ENCODE measurements at regions not wholly inside any gene's neighbourhood (a gene's known extent, or its start where the extent isn't known, plus 50 kb on each side); places are given as distances from the start of the nearest gene placed in this dataset.

DNA sequence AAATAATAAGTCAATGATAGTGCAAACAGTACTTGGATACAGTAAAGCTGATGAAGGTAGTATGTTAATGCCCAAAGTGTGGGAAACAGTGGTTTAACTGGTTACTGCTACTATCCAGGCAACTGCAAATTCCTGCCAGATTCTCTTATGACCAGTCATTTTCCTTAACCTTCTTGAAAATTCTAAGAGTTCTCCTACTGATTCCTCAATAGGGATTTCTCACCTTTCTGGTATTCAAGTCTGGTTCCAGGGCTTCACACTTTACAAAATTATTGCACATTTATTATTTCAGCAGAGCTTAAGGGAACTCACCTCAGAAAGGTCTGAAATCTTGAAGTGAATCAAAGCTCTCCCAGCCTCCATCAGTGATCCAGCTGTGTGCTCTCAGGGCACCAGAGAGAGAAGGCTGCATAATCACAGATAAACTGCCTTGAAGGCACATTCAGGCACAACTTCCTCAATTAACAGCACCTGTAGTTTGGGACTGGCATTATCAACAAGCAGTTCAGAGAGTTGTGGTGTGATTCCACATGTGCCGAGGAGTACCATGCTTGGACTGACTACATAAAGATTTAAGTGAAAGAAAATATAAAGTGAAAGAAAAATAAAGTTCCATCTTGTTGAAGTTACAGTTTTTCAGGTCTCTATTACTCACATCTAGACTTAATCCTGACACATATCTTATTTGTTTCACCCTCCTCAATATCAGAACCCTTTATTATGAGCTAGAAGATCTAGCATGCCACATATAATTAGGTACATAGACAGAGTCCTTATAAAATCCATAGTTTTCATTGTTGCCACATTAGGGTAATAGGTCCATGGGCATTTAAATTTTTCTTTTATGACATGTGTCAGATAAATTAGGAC is 59.5 kb upstream of the TIPARP start:
- no peak overlapping the region for H3K4me3 ChIP-seq (ENCODE audit: low read length)
- H3K9ac ChIP-seq (ENCODE audit: low read length), result no peak overlapping the region
- CTCF ChIA-PET, result no interaction called here
- no peaks in the 10 kb centered on the region for H3K79me2 ChIP-seq (ENCODE audit: low read length)
- no peak overlapping the region for H2AFZ ChIP-seq (ENCODE audit: low read length)
- intact Hi-C loops (cut with micrococcal nuclease), result no loop called here
- no peak for ATAC-seq
- H3K4me2 ChIP-seq (ENCODE audit: low read length), result no peak overlapping the region
- no peaks in the 10 kb centered on the region for H4K20me1 ChIP-seq (ENCODE audit: low read length)
- DNase-seq, result peak; percentile 34
- TF ChIP-seq EZH2 (IDR thresholded peaks at IDR 0.05; ENCODE audit: low read length, unreplicated experiment) (no peak), EZH2phosphoT487 (IDR thresholded peaks at IDR 0.05; ENCODE audit: borderline replicate concordance, low read length) (no peak)
- TF ChIP-seq, protein P1, sequence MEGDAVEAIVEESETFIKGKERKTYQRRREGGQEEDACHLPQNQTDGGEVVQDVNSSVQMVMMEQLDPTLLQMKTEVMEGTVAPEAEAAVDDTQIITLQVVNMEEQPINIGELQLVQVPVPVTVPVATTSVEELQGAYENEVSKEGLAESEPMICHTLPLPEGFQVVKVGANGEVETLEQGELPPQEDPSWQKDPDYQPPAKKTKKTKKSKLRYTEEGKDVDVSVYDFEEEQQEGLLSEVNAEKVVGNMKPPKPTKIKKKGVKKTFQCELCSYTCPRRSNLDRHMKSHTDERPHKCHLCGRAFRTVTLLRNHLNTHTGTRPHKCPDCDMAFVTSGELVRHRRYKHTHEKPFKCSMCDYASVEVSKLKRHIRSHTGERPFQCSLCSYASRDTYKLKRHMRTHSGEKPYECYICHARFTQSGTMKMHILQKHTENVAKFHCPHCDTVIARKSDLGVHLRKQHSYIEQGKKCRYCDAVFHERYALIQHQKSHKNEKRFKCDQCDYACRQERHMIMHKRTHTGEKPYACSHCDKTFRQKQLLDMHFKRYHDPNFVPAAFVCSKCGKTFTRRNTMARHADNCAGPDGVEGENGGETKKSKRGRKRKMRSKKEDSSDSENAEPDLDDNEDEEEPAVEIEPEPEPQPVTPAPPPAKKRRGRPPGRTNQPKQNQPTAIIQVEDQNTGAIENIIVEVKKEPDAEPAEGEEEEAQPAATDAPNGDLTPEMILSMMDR (conservative IDR thresholded peaks at IDR 0.05; ENCODE audit: low read depth, low read length), result no peak
- no peaks in the 10 kb centered on the region for H3K27me3 ChIP-seq (ENCODE audit: low read length)
- BruUV-seq (replicated peaks), result no TSS peak
- H3K9me3 ChIP-seq (ENCODE audit: low read length), result no peaks in the 10 kb centered on the region
- no peaks in the 10 kb centered on the region for H3K36me3 ChIP-seq (ENCODE audit: low read depth, low read length)
- H3K4me1 ChIP-seq (ENCODE audit: insufficient read depth, low read length), result peaks cover 9% of the 10 kb centered on the region
- POLR2A ChIA-PET (ENCODE audit: unreplicated experiment), result interaction anchor here (0.6 kb wide), 1 partner anchor 468 kb away, joined by 3 read pairs; no protein-coding TSS in a partner anchor
- no peaks in the 10 kb centered on the region for H3K9me2 ChIP-seq (replicated peaks; ENCODE audit: low read length)
- H3K27ac ChIP-seq (ENCODE audit: low read length), result no peak overlapping the region
- H3F3A ChIP-seq (ENCODE audit: low read length, unreplicated experiment), result no peaks in the 10 kb centered on the region

DNA sequence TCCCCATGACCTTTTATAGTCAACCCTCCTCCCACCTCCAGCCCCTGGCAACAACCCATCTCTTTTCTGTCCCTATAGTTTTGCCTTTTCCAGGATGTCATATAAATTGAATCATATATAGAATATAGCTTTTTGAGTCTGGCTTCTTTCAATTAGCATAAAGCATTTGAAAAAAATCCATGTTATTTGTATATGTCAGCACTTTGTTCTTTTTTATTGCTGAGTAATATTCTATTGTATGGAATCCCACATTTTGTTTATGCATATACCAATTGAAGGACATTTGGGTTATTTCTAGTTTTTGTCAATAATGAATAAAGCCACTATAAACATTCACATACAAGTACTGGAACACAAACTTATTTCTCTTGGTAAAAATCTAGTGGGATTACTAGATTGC is 58.0 kb upstream of the SSR3 start:
- Histone ChIP-seq H3K9me3 (ENCODE audit: low read length) (no peaks in the 10 kb centered on the region), H3K4me2 (ENCODE audit: low read length) (no peak overlapping the region), H3K27me3 (ENCODE audit: low read length) (no peaks in the 10 kb centered on the region), H3K36me3 (ENCODE audit: low read depth, low read length) (no peaks in the 10 kb centered on the region), H3K9ac (ENCODE audit: low read length) (no peak overlapping the region), H3K4me1 (ENCODE audit: insufficient read depth, low read length) (peaks cover 9% of the 10 kb centered on the region), H3K4me3 (ENCODE audit: low read length) (no peak overlapping the region), H3F3A (ENCODE audit: low read length, unreplicated experiment) (no peaks in the 10 kb centered on the region), H3K9me2 (replicated peaks; ENCODE audit: low read length) (no peaks in the 10 kb centered on the region), H3K27ac (ENCODE audit: low read length) (no peak overlapping the region), H2AFZ (ENCODE audit: low read length) (no peak overlapping the region), H3K79me2 (ENCODE audit: low read length) (no peaks in the 10 kb centered on the region), H4K20me1 (ENCODE audit: low read length) (no peaks in the 10 kb centered on the region)
- ATAC-seq, result no peak
- POLR2A ChIA-PET (ENCODE audit: unreplicated experiment), result no interaction called here
- TF ChIP-seq, protein P1 (conservative IDR thresholded peaks at IDR 0.05; ENCODE audit: low read depth, low read length), result no peak
- TF ChIP-seq EZH2 (IDR thresholded peaks at IDR 0.05; ENCODE audit: low read length, unreplicated experiment), result no peak
- DNase-seq, result no peak
- BruUV-seq (replicated peaks), result no TSS peak
- CTCF ChIA-PET, result no interaction called here
- intact Hi-C loops (cut with micrococcal nuclease), result no loop called here

DNA sequence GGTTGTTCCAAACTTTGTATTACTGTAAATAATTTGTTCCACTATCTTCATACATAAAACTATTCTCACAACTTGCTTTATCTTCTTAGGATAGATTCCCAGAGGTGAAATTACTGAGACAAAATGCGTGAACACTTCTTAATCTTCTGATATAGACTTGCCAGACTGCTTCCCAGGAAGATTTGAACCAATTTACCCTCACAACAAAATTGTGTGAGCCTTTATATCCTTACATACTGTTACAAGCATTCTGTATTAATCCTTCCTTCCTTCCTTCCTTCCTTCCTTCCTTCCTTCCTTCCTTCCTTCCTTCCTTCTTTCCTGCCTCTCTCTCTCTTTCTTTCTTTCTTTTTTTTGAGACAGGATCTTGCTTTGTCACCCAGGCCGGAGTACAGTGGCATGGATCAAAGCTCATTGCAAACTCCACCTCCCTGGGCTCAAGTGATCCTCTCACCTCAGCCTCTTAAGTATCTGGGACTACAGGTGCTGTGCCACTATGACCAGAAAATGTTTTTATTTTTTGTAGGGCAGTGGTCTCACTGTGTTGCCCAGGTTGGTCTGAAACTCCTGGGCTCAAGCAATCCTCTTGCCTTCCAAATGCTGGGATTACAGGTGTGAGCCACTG is 57.1 kb upstream of the SSR3 start:
- Histone ChIP-seq H3K79me2 (ENCODE audit: low read length) (no peaks in the 10 kb centered on the region), H3K36me3 (ENCODE audit: low read depth, low read length) (no peaks in the 10 kb centered on the region), H3K9me2 (replicated peaks; ENCODE audit: low read length) (no peaks in the 10 kb centered on the region), H3K9me3 (ENCODE audit: low read length) (no peaks in the 10 kb centered on the region), H3K4me1 (ENCODE audit: insufficient read depth, low read length) (peaks cover 9% of the 10 kb centered on the region), H3K4me2 (ENCODE audit: low read length) (no peak overlapping the region), H2AFZ (ENCODE audit: low read length) (no peak overlapping the region), H3F3A (ENCODE audit: low read length, unreplicated experiment) (no peaks in the 10 kb centered on the region), H4K20me1 (ENCODE audit: low read length) (no peaks in the 10 kb centered on the region), H3K4me3 (ENCODE audit: low read length) (no peak overlapping the region), H3K27me3 (ENCODE audit: low read length) (no peaks in the 10 kb centered on the region), H3K27ac (ENCODE audit: low read length) (no peak overlapping the region), H3K9ac (ENCODE audit: low read length) (no peak overlapping the region)
- DNase-seq (no peak), ATAC-seq (no peak)
- CTCF ChIA-PET, result no interaction called here
- POLR2A ChIA-PET (ENCODE audit: unreplicated experiment), result no interaction called here
- no TSS peak for BruUV-seq (replicated peaks)
- no peak for TF ChIP-seq EZH2phosphoT487 (IDR thresholded peaks at IDR 0.05; ENCODE audit: borderline replicate concordance, low read length)
- intact Hi-C loops (cut with micrococcal nuclease), result no loop called here
